ENCODE measurements at regions not wholly inside any gene's neighbourhood (a gene's known extent, or its start where the extent isn't known, plus 50 kb on each side); places are given as distances from the start of the nearest gene placed in this dataset.

- 79% methylated on average over 2 of the region's 2 CpGs for WGBS (ENCODE audit: low lambda C conversion rate, missing lambda C conversion rate)
- H3K4me1 ChIP-seq (ENCODE audit: insufficient read depth) = peaks cover 10% of the 10 kb centered on the region
- H3K79me2 ChIP-seq = no peaks in the 10 kb centered on the region
- no peak for DNase-seq (ENCODE audit: low spot score)
- no peak overlapping the region for H2AFZ ChIP-seq
- no peaks in the 10 kb centered on the region for H3K27me3 ChIP-seq
- H3K27ac ChIP-seq = peak overlapping the region; percentile 17
- TF ChIP-seq EZH2phosphoT487 (IDR thresholded peaks at IDR 0.05; ENCODE audit: low read depth, severe bottlenecking, unreplicated experiment) = no peak
- TF ChIP-seq EZH2 (IDR thresholded peaks at IDR 0.05; ENCODE audit: borderline replicate concordance) = no peak
- TF ChIP-seq CTCF (IDR thresholded peaks at IDR 0.05; ENCODE audit: poor library complexity) = no peak
- no peaks in the 10 kb centered on the region for H3K9me3 ChIP-seq (ENCODE audit: low read depth)
- no peaks in the 10 kb centered on the region for H4K20me1 ChIP-seq (ENCODE audit: insufficient read depth, poor library complexity, severe bottlenecking)
- no peak overlapping the region for H3K4me2 ChIP-seq
- H3K36me3 ChIP-seq (replicated peaks; ENCODE audit: insufficient read depth, low read depth) = no peaks in the 10 kb centered on the region
- H3K9me2 ChIP-seq (replicated peaks; ENCODE audit: insufficient read depth) = no peaks in the 10 kb centered on the region
- H3K4me3 ChIP-seq = no peak overlapping the region
Measured at GRCh38 chr20:51309128-51309527, 233.4 kb downstream of the NFATC2 start.

- Histone ChIP-seq H3K27me3 (no peaks in the 10 kb centered on the region), H4K20me1 (ENCODE audit: insufficient read depth, poor library complexity, severe bottlenecking) (no peaks in the 10 kb centered on the region), H3K9me2 (replicated peaks; ENCODE audit: insufficient read depth) (no peaks in the 10 kb centered on the region), H3K9me3 (ENCODE audit: low read depth) (no peaks in the 10 kb centered on the region), H3K4me1 (ENCODE audit: insufficient read depth) (no peaks in the 10 kb centered on the region), H3K36me3 (replicated peaks; ENCODE audit: insufficient read depth, low read depth) (no peaks in the 10 kb centered on the region), H3K4me2 (no peak overlapping the region), H3K27ac (no peak overlapping the region), H3K79me2 (no peaks in the 10 kb centered on the region), H2AFZ (no peak overlapping the region), H3K4me3 (no peak overlapping the region)
- peak; percentile 96 for TF ChIP-seq CTCF (IDR thresholded peaks at IDR 0.05; ENCODE audit: poor library complexity)
- TF ChIP-seq EZH2 (IDR thresholded peaks at IDR 0.05; ENCODE audit: borderline replicate concordance) = no peak
- no peak for TF ChIP-seq EZH2phosphoT487 (IDR thresholded peaks at IDR 0.05; ENCODE audit: low read depth, severe bottlenecking, unreplicated experiment)
- peak; percentile 90 for DNase-seq (ENCODE audit: low spot score)
- WGBS (ENCODE audit: low lambda C conversion rate, missing lambda C conversion rate) = 35% methylated on average over 29 of the region's 29 CpGs
Measured at GRCh38 chr20:51306521-51307358, 235.8 kb downstream of the NFATC2 start.

- WGBS (ENCODE audit: low lambda C conversion rate, missing lambda C conversion rate) = 59% methylated on average over 8 of the region's 8 CpGs
- H2AFZ ChIP-seq = no peak overlapping the region
- no peak overlapping the region for H3K27ac ChIP-seq
Measured at GRCh38 chr20:51306081-51306480, 236.4 kb downstream of the NFATC2 start.

More at GRCh38 chr20:51306081-51306480, 236.4 kb downstream of the NFATC2 start:
- no peaks in the 10 kb centered on the region for H3K36me3 ChIP-seq (replicated peaks; ENCODE audit: insufficient read depth, low read depth)
- TF ChIP-seq EZH2phosphoT487 (IDR thresholded peaks at IDR 0.05; ENCODE audit: low read depth, severe bottlenecking, unreplicated experiment) = no peak
- TF ChIP-seq CTCF (IDR thresholded peaks at IDR 0.05; ENCODE audit: poor library complexity) = no peak
- TF ChIP-seq EZH2 (IDR thresholded peaks at IDR 0.05; ENCODE audit: borderline replicate concordance) = no peak
- DNase-seq (ENCODE audit: low spot score) = no peak
- no peaks in the 10 kb centered on the region for H4K20me1 ChIP-seq (ENCODE audit: insufficient read depth, poor library complexity, severe bottlenecking)
- H3K9me3 ChIP-seq (ENCODE audit: low read depth) = no peaks in the 10 kb centered on the region
- no peaks in the 10 kb centered on the region for H3K4me1 ChIP-seq (ENCODE audit: insufficient read depth)
- no peaks in the 10 kb centered on the region for H3K79me2 ChIP-seq
- no peaks in the 10 kb centered on the region for H3K9me2 ChIP-seq (replicated peaks; ENCODE audit: insufficient read depth)
- H3K4me2 ChIP-seq = no peak overlapping the region
- no peaks in the 10 kb centered on the region for H3K27me3 ChIP-seq
- no peak overlapping the region for H3K4me3 ChIP-seq

Measured in hepatocyte (in vitro differentiated cells).